GM21381 (cell line): ENCODE measurements at regions not wholly inside any gene's neighbourhood (a gene's known extent, or its start where the extent isn't known, plus 50 kb on each side); places are given as distances from the start of the nearest gene placed in this dataset.
"Not testable (repeated sequence)": the region's sequence is repeated elsewhere in the genome, so short reads cannot be mapped to it uniquely, and the experiment has no call there.

Experiments
- ATAC-seq: cut with Tn5 transposase; IDR thresholded peaks from one replicate; pipeline ENCODE4 v1.9.1; 2021; ENCODE audit warnings: mild to moderate bottlenecking, moderate library complexity; ENCODE audit not compliant: unreplicated experiment

- no peak for ATAC-seq
These were observed 1834.1 kb upstream of the PIK3C3 start for GRCh38 chr18:40120796-40121391.

- ATAC-seq = no peak
These were observed 1834.7 kb upstream of the PIK3C3 start for GRCh38 chr18:40120356-40120755.

GRCh38 chr18:40119581-40119980 is 1835.5 kb upstream of the PIK3C3 start:
- not testable (repeated sequence) for ATAC-seq

- no peak for ATAC-seq
These were observed 1844.6 kb upstream of the PIK3C3 start for GRCh38 chr18:40110455-40110854.

- ATAC-seq = no peak
These were observed 1845.6 kb upstream of the PIK3C3 start for GRCh38 chr18:40109252-40110049.

GRCh38 chr18:40108596-40108995 is 1846.4 kb upstream of the PIK3C3 start:
- no peak for ATAC-seq

- no peak for ATAC-seq
These were observed 1852.1 kb upstream of the PIK3C3 start for GRCh38 chr18:40102903-40103302.

- no peak for ATAC-seq
These were observed 1855.4 kb upstream of the PIK3C3 start for GRCh38 chr18:40099641-40100040.

GRCh38 chr18:40096675-40097074 is 1858.4 kb upstream of the PIK3C3 start:
- no peak for ATAC-seq

- ATAC-seq = no peak
These were observed 1860.6 kb upstream of the PIK3C3 start for GRCh38 chr18:40094441-40094840.

GRCh38 chr18:40088130-40088529 is 1866.9 kb upstream of the PIK3C3 start:
- ATAC-seq = no peak

GRCh38 chr18:40079786-40080185 is 1875.2 kb upstream of the PIK3C3 start:
- no peak for ATAC-seq

- ATAC-seq = no peak
These were observed 1879.4 kb upstream of the PIK3C3 start for GRCh38 chr18:40075616-40076015.

GRCh38 chr18:40072761-40073160 is 1882.3 kb upstream of the PIK3C3 start:
- no peak for ATAC-seq

GRCh38 chr18:40066368-40066767 is 1888.7 kb upstream of the PIK3C3 start:
- ATAC-seq = no peak

GRCh38 chr18:40063488-40063887 is 1891.5 kb upstream of the PIK3C3 start:
- ATAC-seq = no peak

- no peak for ATAC-seq
These were observed 1893.9 kb upstream of the PIK3C3 start for GRCh38 chr18:40061086-40061485.

GRCh38 chr18:40060562-40060961 is 1894.5 kb upstream of the PIK3C3 start:
- ATAC-seq = no peak

- no peak for ATAC-seq
These were observed 1896.0 kb upstream of the PIK3C3 start for GRCh38 chr18:40058811-40059570.

- no peak for ATAC-seq
These were observed 1898.8 kb upstream of the PIK3C3 start for GRCh38 chr18:40056079-40056692.

- no peak for ATAC-seq
These were observed 1899.8 kb upstream of the PIK3C3 start for GRCh38 chr18:40055262-40055661.
